GM12872 (cell line): ENCODE measurements at regions not wholly inside any gene's neighbourhood (a gene's known extent, or its start where the extent isn't known, plus 50 kb on each side); places are given as distances from the start of the nearest gene placed in this dataset.

Source experiments
- TF ChIP-seq, protein P1 (sequence below): IDR thresholded peaks from 3 replicates; pipeline ENCODE4 v1.5.1; 2011; ENCODE audit warnings: low read depth, mild to moderate bottlenecking, low read length, moderate library complexity; ENCODE audit not compliant: insufficient read depth

- TF ChIP-seq, protein P1, sequence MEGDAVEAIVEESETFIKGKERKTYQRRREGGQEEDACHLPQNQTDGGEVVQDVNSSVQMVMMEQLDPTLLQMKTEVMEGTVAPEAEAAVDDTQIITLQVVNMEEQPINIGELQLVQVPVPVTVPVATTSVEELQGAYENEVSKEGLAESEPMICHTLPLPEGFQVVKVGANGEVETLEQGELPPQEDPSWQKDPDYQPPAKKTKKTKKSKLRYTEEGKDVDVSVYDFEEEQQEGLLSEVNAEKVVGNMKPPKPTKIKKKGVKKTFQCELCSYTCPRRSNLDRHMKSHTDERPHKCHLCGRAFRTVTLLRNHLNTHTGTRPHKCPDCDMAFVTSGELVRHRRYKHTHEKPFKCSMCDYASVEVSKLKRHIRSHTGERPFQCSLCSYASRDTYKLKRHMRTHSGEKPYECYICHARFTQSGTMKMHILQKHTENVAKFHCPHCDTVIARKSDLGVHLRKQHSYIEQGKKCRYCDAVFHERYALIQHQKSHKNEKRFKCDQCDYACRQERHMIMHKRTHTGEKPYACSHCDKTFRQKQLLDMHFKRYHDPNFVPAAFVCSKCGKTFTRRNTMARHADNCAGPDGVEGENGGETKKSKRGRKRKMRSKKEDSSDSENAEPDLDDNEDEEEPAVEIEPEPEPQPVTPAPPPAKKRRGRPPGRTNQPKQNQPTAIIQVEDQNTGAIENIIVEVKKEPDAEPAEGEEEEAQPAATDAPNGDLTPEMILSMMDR = no peak
Measured at GRCh38 chr5:89584339-89584956, 701.5 kb upstream of the MEF2C start.

GRCh38 chr5:89583534-89583933, 700.5 kb upstream of the MEF2C start:
- TF ChIP-seq, protein P1 = no peak

GRCh38 chr5:89582768-89583339, 699.9 kb upstream of the MEF2C start:
- TF ChIP-seq, protein P1 = no peak

DNA sequence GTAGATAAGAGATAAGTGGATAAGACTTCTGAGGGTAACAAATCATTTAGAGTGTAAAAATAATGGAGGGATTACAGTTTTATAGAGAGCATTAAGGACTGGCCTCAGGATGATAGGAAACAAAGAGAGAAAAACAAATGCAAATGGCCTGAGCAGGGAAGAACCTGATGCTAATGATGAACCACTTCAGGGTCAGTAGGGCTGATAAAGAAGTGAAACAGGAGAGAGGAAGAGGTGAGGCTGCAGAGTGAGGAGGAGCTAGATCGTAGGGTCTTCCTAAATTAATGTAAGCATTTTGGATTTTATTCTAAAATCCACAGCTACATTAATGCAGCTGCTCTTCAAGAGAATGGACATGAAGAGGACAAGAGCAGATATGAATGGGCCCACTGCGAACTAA, 698.0 kb upstream of the MEF2C start:
- TF ChIP-seq, protein P1 = no peak

DNA sequence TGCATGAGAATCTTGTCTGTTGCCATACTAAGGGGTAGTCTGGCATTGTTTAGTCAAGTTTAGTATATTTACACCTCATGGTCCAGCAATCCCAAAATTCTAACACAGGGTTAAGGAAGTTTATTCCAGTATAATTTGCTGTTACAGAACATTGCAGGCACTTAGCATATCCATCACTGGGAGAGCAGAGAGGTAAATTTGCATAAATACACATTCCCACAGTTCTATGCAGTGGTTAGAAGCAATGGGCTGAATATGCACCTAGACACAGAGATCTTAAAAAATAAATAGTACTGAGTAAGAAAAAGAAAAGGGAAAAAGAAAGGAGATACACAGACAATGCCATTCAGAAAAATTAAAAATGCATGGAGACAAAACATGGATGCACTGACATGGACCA, 692.3 kb upstream of the MEF2C start:
- TF ChIP-seq, protein P1 = no peak

- TF ChIP-seq, protein P1 = no peak
Measured at GRCh38 chr5:89573345-89573744, 690.4 kb upstream of the MEF2C start.

DNA sequence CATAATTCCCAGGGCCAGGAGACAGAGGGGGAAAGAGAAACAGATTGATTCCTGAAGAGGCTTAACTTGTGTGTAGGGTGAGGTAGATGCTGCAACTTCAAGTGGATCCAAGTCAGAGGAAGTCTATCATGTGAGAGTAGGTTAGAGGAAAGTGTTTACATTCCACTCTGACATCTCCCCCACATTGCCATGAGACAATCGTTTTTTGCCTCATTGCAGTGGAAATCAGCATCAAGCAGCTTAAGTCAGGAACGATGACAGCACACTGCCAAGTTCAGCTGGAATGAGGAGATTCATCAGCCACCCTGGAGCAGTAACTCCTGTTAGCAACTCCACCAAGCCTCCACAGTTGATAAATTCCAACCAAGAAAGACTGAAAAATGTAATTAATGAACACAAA, 689.7 kb upstream of the MEF2C start:
- TF ChIP-seq, protein P1 = no peak
